Right forelimb (tissue), 1 donor: ENCODE measurements at regions not wholly inside any gene's neighbourhood (a gene's known extent, or its start where the extent isn't known, plus 50 kb on each side); places are given as distances from the start of the nearest gene placed in this dataset.

Experiments
- DNase-seq: peaks from one replicate; pipeline ENCODE4 v3.0.0-alpha.2; 2018

DNA sequence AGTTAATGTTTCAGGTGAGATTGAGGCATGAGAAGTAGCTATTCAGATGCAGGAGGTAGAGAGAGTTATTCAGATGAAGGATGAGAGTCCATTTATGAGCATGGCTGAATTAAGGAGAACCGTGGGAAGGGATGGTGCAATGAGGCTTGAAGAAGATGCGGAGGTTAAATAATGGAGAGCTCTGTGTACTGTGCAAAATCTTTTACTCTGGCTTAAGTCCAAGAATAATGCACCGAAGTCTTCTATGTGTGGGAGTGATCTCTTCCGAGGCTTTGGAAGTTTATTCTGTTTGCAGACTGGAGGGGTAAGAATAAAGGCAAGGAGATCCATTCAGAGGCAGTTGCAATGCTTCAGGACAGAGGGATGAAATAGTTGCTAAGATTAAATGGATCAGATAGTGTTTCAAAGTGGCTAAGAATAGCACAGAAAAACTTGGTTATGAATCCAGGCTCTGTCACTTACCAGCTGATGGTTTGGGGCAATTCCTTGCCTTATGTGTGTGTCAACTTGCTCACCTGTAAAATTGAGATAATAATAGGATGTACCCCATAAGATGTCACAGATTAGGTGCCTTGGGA lies 467.1 kb downstream of the HDGFL1 start:
- no peak for DNase-seq

DNA sequence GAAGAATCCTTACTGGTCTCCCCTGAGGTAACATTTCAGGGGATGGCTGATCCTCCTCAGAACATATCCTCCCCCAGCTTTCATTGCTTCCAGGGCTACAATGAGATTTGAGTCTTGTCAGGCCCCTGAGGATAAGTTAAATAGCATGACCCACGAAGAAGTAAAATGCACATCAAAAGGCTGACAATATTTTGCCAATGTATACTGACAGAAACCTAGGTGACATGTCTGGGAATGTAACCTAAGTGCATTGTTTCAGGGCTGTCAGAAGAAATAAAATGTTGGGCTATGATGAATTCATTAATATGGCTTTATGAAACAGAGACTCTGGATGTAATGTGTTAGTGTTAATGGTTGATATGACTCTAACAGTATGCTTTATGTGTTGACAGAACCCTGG lies 471.5 kb downstream of the HDGFL1 start:
- no peak for DNase-seq

DNA sequence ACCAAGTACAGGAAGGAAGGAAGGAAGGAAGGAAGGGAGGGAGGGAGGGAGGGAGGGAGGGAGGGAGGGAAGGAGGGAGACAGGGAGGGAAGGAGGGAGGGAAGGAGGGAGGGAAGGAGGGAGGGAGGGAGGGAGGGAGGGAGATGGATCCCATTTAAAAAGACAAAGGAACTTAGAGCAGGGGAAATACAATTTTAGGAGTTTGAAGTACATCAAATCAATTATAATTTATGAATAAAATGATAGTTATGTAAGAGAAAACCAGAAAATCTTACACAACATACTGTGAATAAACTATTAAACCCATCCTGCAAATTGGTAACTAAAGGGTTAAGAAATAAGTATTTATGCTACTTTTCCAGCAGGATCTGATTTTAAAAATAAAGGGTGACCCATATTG lies 475.9 kb downstream of the HDGFL1 start:
- DNase-seq: no peak

DNA sequence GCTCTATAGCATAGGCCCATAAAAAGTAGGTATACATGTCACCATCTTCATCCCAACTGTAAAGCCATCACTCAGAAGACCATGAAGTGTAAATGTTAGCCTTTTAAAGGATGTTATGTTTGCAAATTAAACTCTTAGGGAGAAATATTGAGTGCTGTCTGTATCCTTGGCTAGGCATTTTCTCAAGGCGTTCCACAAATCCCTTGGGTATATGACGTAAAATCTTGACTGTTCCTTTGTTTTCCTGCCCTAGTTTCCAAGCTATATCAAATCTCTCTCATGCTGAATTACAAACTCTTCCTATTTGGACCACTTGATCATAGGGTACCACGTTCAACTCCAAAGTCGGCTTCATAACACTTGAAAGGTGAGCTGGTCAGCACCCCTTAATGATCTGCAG lies 486.2 kb downstream of the HDGFL1 start:
- DNase-seq: no peak

DNA sequence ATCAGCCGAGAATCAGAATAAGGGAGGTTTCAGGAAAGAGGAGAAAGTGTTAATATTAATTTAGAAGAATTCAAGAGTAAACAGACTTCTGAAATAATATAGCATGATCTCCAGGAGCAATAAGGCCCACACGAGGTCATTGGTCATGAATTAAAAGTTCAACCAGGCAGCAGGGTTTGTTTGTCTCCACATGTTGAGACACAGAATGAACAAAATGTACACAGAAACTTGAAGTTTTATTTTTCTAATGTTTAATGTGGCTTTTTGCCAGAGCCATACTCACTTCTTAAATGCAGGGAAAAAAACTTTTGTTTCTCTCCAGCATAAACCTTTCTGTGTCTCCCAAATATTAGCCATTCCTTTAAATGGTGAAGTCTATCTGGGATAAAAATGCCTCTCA lies 504.5 kb downstream of the HDGFL1 start:
- DNase-seq: no peak

DNA sequence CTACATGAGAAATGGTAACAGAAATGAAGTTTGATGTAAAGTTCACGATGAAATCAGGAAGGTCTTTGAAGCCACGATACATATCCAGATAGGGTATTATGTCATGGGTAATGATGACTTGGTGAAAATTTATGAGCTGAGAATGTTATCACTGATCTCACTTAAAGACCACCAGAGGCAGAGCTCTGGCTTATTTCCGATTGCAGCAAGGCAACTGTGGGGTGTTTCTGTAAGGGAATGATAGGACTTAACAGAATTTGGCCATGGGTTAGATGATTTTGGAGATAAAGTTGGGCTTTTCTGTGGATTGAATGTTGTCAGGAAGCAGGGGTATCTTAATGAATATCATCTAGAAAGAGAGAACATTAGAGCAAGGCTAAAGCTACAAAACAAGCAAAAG lies 508.4 kb downstream of the HDGFL1 start:
- DNase-seq: no peak

DNA sequence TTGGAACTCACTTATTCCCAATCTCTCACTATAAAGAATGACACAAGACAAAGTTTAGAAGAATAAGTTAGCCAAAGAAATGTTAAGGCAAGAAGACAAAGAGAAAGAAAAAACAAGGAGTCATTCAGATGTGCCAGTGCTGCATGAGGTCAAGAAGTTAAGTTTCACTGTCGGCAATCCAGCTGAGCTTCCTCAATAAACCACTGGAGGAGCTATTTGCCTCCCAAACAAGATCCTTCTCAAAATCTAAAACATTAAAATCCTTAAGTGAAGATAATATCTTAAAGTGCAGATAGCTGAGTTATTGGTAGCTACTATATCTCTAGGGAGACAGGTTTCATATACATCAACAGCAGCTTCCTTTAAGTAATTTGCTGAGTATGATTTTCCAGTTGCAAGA lies 512.3 kb downstream of the HDGFL1 start:
- DNase-seq: no peak

- DNase-seq: no peak
Measured at GRCh38 chr6:23086100-23086499, 516.7 kb downstream of the HDGFL1 start.

- no peak for DNase-seq
Measured at GRCh38 chr6:23087471-23087870, 518.1 kb downstream of the HDGFL1 start.

GRCh38 chr6:23088761-23089160 lies 519.4 kb downstream of the HDGFL1 start:
- DNase-seq: no peak

GRCh38 chr6:23089981-23090380 lies 520.6 kb downstream of the HDGFL1 start:
- DNase-seq: no peak

- DNase-seq: no peak
Measured at GRCh38 chr6:23091795-23092194, 522.4 kb downstream of the HDGFL1 start.

GRCh38 chr6:23096876-23097275 lies 527.5 kb downstream of the HDGFL1 start:
- no peak for DNase-seq

GRCh38 chr6:23097566-23097965 lies 528.2 kb downstream of the HDGFL1 start:
- DNase-seq: no peak

DNA sequence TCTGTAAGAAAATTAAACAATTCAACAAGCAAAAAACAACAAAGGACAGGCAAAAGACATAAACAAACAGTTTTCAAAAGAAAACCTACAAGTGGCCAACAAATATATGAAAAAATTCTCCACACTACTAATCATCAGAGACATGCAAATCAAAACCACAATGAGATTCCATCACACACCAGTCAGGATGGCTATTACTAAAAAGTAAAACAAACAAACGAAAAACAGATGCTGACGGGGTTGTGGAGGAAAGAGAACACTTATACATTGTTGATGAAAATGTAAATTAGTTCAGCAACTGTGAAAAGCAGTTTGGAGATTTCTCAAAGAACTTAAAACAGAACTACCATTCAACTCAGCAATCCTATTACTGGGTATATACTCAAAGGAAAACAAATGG lies 537.6 kb downstream of the HDGFL1 start:
- no peak for DNase-seq

DNA sequence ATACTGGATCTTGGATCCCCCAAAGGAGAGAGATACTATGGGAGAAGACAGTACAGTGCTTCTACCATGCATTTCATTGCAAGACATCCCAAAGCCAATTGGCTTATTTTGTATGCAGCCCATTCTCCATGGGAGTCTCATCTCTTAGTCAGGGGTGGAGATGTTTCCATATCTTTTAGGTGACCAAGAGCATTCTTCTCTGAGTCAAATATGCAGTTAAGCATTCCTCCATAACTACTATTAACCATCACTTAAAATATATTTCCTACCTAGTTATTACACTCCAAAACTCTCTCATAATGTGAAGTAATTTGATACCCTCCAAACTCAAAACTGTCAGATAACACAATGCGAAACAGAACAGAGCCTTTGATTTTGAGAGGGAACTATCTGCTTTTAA lies 542.6 kb downstream of the HDGFL1 start:
- DNase-seq: no peak

GRCh38 chr6:23114812-23115504 lies 545.6 kb downstream of the HDGFL1 start:
- DNase-seq: no peak

DNA sequence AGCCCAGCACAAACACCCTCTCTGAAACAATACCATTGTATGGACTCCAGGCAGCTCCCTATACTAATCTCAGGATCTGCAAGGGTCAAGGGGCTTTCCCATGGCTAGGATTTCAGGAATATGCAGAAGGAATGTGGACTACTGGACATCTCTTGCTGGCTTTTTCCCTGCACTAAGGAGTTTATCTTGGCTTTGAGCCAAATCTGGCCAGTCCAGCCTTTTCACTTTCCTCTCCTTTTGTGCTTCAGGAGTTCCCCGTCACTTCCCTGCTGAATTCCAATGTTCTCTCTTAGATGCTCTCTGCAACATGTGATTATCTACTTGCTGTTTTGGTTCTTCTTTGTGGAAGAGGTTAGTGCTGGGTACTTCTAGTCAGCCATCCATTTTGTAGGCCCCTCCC lies 568.2 kb downstream of the HDGFL1 start:
- DNase-seq: no peak

- no peak for DNase-seq
Measured at GRCh38 chr6:23140871-23141270, 571.5 kb downstream of the HDGFL1 start.

GRCh38 chr6:23145781-23146180 lies 576.4 kb downstream of the HDGFL1 start:
- DNase-seq: no peak

- no peak for DNase-seq
Measured at GRCh38 chr6:23154159-23154558, 584.8 kb downstream of the HDGFL1 start.

DNA sequence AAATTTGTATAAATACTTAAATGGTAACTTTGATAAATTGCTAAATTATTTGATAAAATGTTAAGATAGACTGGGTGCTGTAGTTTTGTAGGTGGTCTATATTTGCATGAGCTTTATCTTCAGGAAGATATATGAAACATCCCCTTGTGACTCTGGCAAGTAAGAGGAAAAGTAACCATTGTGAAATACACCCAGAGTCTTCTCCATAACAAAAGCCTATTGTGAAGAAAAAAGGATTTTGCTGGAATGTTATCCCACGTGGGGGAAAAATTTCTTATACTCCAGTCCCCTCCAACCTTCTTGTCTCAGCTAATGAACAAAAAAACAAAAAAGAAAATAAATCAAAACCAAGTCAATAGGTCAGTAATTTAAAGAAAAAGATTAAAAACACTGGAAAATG lies 600.7 kb downstream of the HDGFL1 start:
- DNase-seq: no peak

DNA sequence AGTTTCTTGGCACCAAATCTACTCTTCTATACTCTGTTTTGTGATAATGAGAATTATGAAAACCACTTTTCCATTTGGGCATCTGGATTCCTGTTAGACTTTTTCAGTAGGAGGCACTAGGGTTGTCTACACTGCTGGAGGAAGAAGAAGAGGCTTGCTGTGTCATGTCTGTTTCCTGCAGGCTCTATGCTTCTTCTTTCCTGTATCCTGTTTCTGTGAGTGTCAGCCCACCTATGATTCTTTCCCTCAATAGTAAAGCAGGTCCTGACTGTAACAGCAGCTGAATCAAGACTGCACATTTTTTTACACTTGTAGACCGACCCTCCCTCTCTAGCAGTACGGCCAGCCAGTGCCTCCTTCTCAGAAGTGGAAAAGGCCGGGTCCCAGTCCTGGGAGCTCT lies 603.9 kb downstream of the HDGFL1 start:
- DNase-seq: no peak

- DNase-seq: no peak
Measured at GRCh38 chr6:23174781-23175361, 605.5 kb downstream of the HDGFL1 start.

DNA sequence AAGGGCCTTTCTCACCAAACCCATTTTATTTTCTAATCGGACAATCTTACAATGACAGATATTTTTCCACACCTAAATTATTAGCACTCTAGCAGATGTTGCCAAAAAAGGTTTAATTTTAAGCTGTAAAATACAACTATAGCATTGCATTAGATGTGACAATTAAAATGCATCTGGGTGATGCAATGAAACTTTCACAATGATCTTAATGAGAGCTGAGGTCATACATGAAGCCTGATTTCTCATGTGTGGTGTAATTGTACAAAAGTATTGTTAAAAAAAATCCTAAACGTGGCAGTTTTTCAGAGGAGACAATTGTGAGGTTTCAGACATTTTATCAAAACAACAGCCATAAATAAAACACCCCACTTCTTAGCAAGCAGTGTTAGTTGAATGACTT lies 606.0 kb downstream of the HDGFL1 start:
- DNase-seq: no peak
